ENCODE measurements at regions not wholly inside any gene's neighbourhood (a gene's known extent, or its start where the extent isn't known, plus 50 kb on each side); places are given as distances from the start of the nearest gene placed in this dataset.

- Histone ChIP-seq H3K4me1 (no peaks in the 10 kb centered on the region), H3K27me3 (no peaks in the 10 kb centered on the region), H3K36me3 (no peaks in the 10 kb centered on the region), H3K27ac (no peak overlapping the region), H3K9me3 (no peaks in the 10 kb centered on the region), H3K4me3 (no peak overlapping the region)
- DNase-seq = no peak
- TF ChIP-seq CTCF (IDR thresholded peaks at IDR 0.05) = no peak
- intact Hi-C loops (cut with DNase I; ENCODE audit: low total_unique reads) = no loop called here
Observed at GRCh38 chr9:99327667-99328066, 105.6 kb downstream of the SEC61B start.

GRCh38 chr9:99335280-99335679 is 113.2 kb downstream of the SEC61B start:
- DNase-seq = no peak
- Histone ChIP-seq H3K4me1 (no peaks in the 10 kb centered on the region), H3K9me3 (no peaks in the 10 kb centered on the region), H3K27ac (no peak overlapping the region), H3K36me3 (no peaks in the 10 kb centered on the region), H3K27me3 (no peaks in the 10 kb centered on the region), H3K4me3 (no peak overlapping the region)
- intact Hi-C loops (cut with DNase I; ENCODE audit: low total_unique reads) = no loop called here
- no peak for TF ChIP-seq CTCF (IDR thresholded peaks at IDR 0.05)

- no peaks in the 10 kb centered on the region for H3K9me3 ChIP-seq
- H3K4me1 ChIP-seq = no peaks in the 10 kb centered on the region
- no peaks in the 10 kb centered on the region for H3K36me3 ChIP-seq
- H3K27ac ChIP-seq = no peak overlapping the region
- no peak for TF ChIP-seq CTCF (IDR thresholded peaks at IDR 0.05)
- intact Hi-C loops (cut with DNase I; ENCODE audit: low total_unique reads) = no loop called here
- no peak overlapping the region for H3K4me3 ChIP-seq
- no peaks in the 10 kb centered on the region for H3K27me3 ChIP-seq
- DNase-seq = no peak
Observed at GRCh38 chr9:99336005-99336404, 113.9 kb downstream of the SEC61B start.

- intact Hi-C loops (cut with DNase I; ENCODE audit: low total_unique reads) = no loop called here
Observed at GRCh38 chr9:99336531-99336930, 114.4 kb downstream of the SEC61B start.

GRCh38 chr9:99340281-99340680 is 118.2 kb downstream of the SEC61B start:
- no peaks in the 10 kb centered on the region for H3K4me1 ChIP-seq
- H3K4me3 ChIP-seq = no peak overlapping the region
- intact Hi-C loops (cut with DNase I; ENCODE audit: low total_unique reads) = no loop called here
- no peak for TF ChIP-seq CTCF (IDR thresholded peaks at IDR 0.05)
- H3K27me3 ChIP-seq = no peaks in the 10 kb centered on the region
- H3K9me3 ChIP-seq = no peaks in the 10 kb centered on the region
- H3K36me3 ChIP-seq = no peaks in the 10 kb centered on the region
- no peak for DNase-seq
- H3K27ac ChIP-seq = no peak overlapping the region

More at GRCh38 chr9:99336531-99336930, 114.4 kb downstream of the SEC61B start:
- no peak for DNase-seq
- H3K9me3 ChIP-seq = no peaks in the 10 kb centered on the region
- TF ChIP-seq CTCF (IDR thresholded peaks at IDR 0.05) = no peak
- no peak overlapping the region for H3K27ac ChIP-seq
- H3K36me3 ChIP-seq = no peaks in the 10 kb centered on the region
- no peaks in the 10 kb centered on the region for H3K27me3 ChIP-seq
- H3K4me1 ChIP-seq = no peaks in the 10 kb centered on the region
- H3K4me3 ChIP-seq = no peak overlapping the region

- DNase-seq = no peak
- no peak overlapping the region for H3K27ac ChIP-seq
- no peak for TF ChIP-seq CTCF (IDR thresholded peaks at IDR 0.05)
Observed at GRCh38 chr9:99341686-99342085, 119.6 kb downstream of the SEC61B start.

More at GRCh38 chr9:99341686-99342085, 119.6 kb downstream of the SEC61B start:
- Histone ChIP-seq H3K27me3 (no peaks in the 10 kb centered on the region), H3K4me3 (no peak overlapping the region), H3K36me3 (no peaks in the 10 kb centered on the region), H3K4me1 (no peaks in the 10 kb centered on the region), H3K9me3 (no peaks in the 10 kb centered on the region)
- intact Hi-C loops (cut with DNase I; ENCODE audit: low total_unique reads) = no loop called here

All from tibial artery (tissue), 4 donors.